ENCODE measurements at regions not wholly inside any gene's neighbourhood (a gene's known extent, or its start where the extent isn't known, plus 50 kb on each side); places are given as distances from the start of the nearest gene placed in this dataset.

- H3K23ac ChIP-seq (ENCODE audit: low read depth, low read length), result no peak overlapping the region
- WGBS, 2 experiments (ENCODE audit: extremely low coverage in 2 of 2, insufficient read length in 1 of 2), result 82% methylated on average over 2 of the region's 3 CpGs; no CpG with 5 or more reads in 1 of the 2 experiments
- no peak overlapping the region for H2BK120ac ChIP-seq (ENCODE audit: low read depth, low read length)
- TF ChIP-seq RAD21 (IDR thresholded peaks at IDR 0.05; ENCODE audit: low read length) (no peak), MAFK (IDR thresholded peaks at IDR 0.05; ENCODE audit: low read depth, low read length) (no peak), SMC3 (IDR thresholded peaks at IDR 0.05; ENCODE audit: low read depth, low read length) (no peak), RCOR1 (IDR thresholded peaks at IDR 0.05; ENCODE audit: insufficient replicate concordance, low read length) (no peak), MXI1 (IDR thresholded peaks at IDR 0.05; ENCODE audit: borderline replicate concordance, low read depth, low read length) (no peak), NFE2L2 (IDR thresholded peaks at IDR 0.05; ENCODE audit: low read depth, low read length) (no peak), ELK1 (IDR thresholded peaks at IDR 0.05; ENCODE audit: borderline replicate concordance, low read depth, low read length) (no peak), USF2 (IDR thresholded peaks at IDR 0.05; ENCODE audit: low read depth, low read length) (no peak), FOS (IDR thresholded peaks at IDR 0.05; ENCODE audit: low read depth, low read length) (no peak), RFX5 (IDR thresholded peaks at IDR 0.05; ENCODE audit: low read depth, low read length) (no peak), BHLHE40 (IDR thresholded peaks at IDR 0.05; ENCODE audit: low read depth, low read length) (no peak), POLR2A (IDR thresholded peaks at IDR 0.05; ENCODE audit: low read depth, low read length) (no peak), CHD1 (IDR thresholded peaks at IDR 0.05; ENCODE audit: low read depth, low read length) (no peak), CEBPB (IDR thresholded peaks at IDR 0.05; ENCODE audit: low read depth, low read length) (no peak), CTCF (conservative IDR thresholded peaks at IDR 0.05; ENCODE audit: low read depth, low read length) (no peak), MAZ (IDR thresholded peaks at IDR 0.05; ENCODE audit: borderline replicate concordance, low read depth, low read length) (no peak)
- no peak overlapping the region for H3K4me3 ChIP-seq (ENCODE audit: insufficient read depth, low read depth, low read length)
- DNase-seq (no peak), ATAC-seq (ENCODE audit: low read depth) (no peak)
- no peaks in the 10 kb centered on the region; the same call in 1 of the 2 replicates for H3K9me3 ChIP-seq (ENCODE audit: control insufficient read depth, insufficient read depth, low read length)
- no peak overlapping the region for H2BK5ac ChIP-seq (ENCODE audit: low read depth, low read length, poor library complexity, severe bottlenecking)
- no peaks in the 10 kb centered on the region for H3K4me1 ChIP-seq (ENCODE audit: control insufficient read depth, insufficient read depth, low read length)
- H3K18ac ChIP-seq (ENCODE audit: low read depth, low read length), result no peak overlapping the region
- dilution Hi-C loops (cut with HindIII; ENCODE audit: low sequenced_read_pairs, unreplicated experiment) (no loop called here), intact Hi-C loops (cut with micrococcal nuclease) (no loop called here), in situ Hi-C loops (cut with MboI; ENCODE audit: low sequenced_read_pairs) (no loop called here)
- no peaks in the 10 kb centered on the region for H3K79me1 ChIP-seq (ENCODE audit: low read depth in 1 of 2, low read length in 2 of 2)
- H3K9me1 ChIP-seq (ENCODE audit: insufficient read depth, low read length), result no peaks in the 10 kb centered on the region
- H3K27me3 ChIP-seq (ENCODE audit: control insufficient read depth, insufficient read depth, low read length), result no peaks in the 10 kb centered on the region
- H3K36me3 ChIP-seq (ENCODE audit: control insufficient read depth, insufficient read depth, low read length), result no peaks in the 10 kb centered on the region
- no peak overlapping the region for H3K56ac ChIP-seq (ENCODE audit: extremely low read depth, insufficient read depth, low read length)
- CTCF ChIA-PET, result no interaction called here
- H3K14ac ChIP-seq (replicated peaks; ENCODE audit: low read depth, low read length), result no peak overlapping the region
- H2AK5ac ChIP-seq (ENCODE audit: low read depth, low read length), result no peak overlapping the region
- H3K4me2 ChIP-seq (ENCODE audit: low read depth, low read length), result no peak overlapping the region
- H4K8ac ChIP-seq (ENCODE audit: low read depth in 2 of 2, low read length in 2 of 2), result no peak overlapping the region
- no peaks in the 10 kb centered on the region for H4K20me1 ChIP-seq (ENCODE audit: insufficient read depth, low read length)
- no peak overlapping the region for H2BK15ac ChIP-seq (ENCODE audit: low read depth, low read length)
- H2BK20ac ChIP-seq (ENCODE audit: low read depth, low read length), result no peak overlapping the region
- no peak overlapping the region for H4K91ac ChIP-seq (ENCODE audit: insufficient read depth, low read depth, low read length)
- H2AK9ac ChIP-seq (replicated peaks; ENCODE audit: low read depth, low read length, poor library complexity), result no peak overlapping the region
- H2AFZ ChIP-seq (replicated peaks; ENCODE audit: low read length, poor library complexity), result no peak overlapping the region
- no peak overlapping the region for H4K5ac ChIP-seq (ENCODE audit: low read depth, low read length)
- no peak overlapping the region for H3K4ac ChIP-seq (ENCODE audit: low read depth, low read length)
- BruUV-seq (replicated peaks), result no TSS peak
- no peak overlapping the region for H3K9ac ChIP-seq (ENCODE audit: low read depth, low read length)
- POLR2A ChIA-PET (ENCODE audit: unreplicated experiment), result no interaction called here
- no peak overlapping the region for H3K27ac ChIP-seq (ENCODE audit: insufficient read depth, low read length)
Measured at GRCh38 chr1:82567348-82567747, 766.6 kb downstream of the ADGRL2 start.
